Thyroid gland (tissue), 4 donors: ENCODE measurements at regions not wholly inside any gene's neighbourhood (a gene's known extent, or its start where the extent isn't known, plus 50 kb on each side); places are given as distances from the start of the nearest gene placed in this dataset.

Experiments used
- CTCF ChIP-seq, 6 experiments: fragments of 200-600 bp in 3 of 6; fragments of 450-650 bp in 3 of 6; sonication (generic) in 3 of 6; IDR thresholded peaks; one replicate each; pipeline ENCODE4 v1.5.1; 2016 to 2019; ENCODE audit warnings: antibody characterized with exemption in 6 of 6, mild to moderate bottlenecking in 2 of 6, inconsistent platforms in 1 of 6, moderate library complexity in 1 of 6
- POLR2A ChIP-seq, 2 donors: fragments of 450-650 bp; IDR thresholded peaks; one replicate each; pipeline ENCODE4 v1.6.1; 2017; ENCODE audit warnings: antibody characterized with exemption in 2 of 2, mild to moderate bottlenecking in 2 of 2, moderate library complexity in 1 of 2

- TF ChIP-seq CTCF (IDR thresholded peaks at IDR 0.05) (no peak), POLR2A (IDR thresholded peaks at IDR 0.05) (no peak)
Observed at GRCh38 chr13:22312405-22312803, 641.5 kb downstream of the FGF9 start.
